Erythroblast (primary cell): ENCODE measurements at regions not wholly inside any gene's neighbourhood (a gene's known extent, or its start where the extent isn't known, plus 50 kb on each side); places are given as distances from the start of the nearest gene placed in this dataset.

Experiments used
- DNase-seq, 2 experiments: peaks; one replicate each; lab custom pipeline; 2025; lab: John Stamatoyannopoulos, UW
- GATA1 ChIP-seq: IDR thresholded peaks from 2 replicates; pipeline ENCODE4 v1.6.1; 2011; ENCODE audit warnings: low read depth, mild to moderate bottlenecking, control low read depth, low read length, moderate library complexity
- POLR2A ChIP-seq: IDR thresholded peaks from 2 replicates; pipeline ENCODE4 v1.6.1; 2011; ENCODE audit warnings: mild to moderate bottlenecking, low read length

GRCh38 chr12:124623344-124624035 is 56.1 kb upstream of the NCOR2 start:
- TF ChIP-seq POLR2A (no peak), GATA1 (no peak)
- DNase-seq = no peak

GRCh38 chr12:124622764-124623163 is 55.4 kb upstream of the NCOR2 start:
- no peak for TF ChIP-seq POLR2A
- no peak for TF ChIP-seq GATA1
- no peak for DNase-seq

GRCh38 chr12:124622331-124622730 is 54.9 kb upstream of the NCOR2 start:
- TF ChIP-seq POLR2A = no peak
- TF ChIP-seq GATA1 = no peak
- DNase-seq = no peak

- DNase-seq = no peak
- no peak for TF ChIP-seq GATA1
- no peak for TF ChIP-seq POLR2A
Measured at GRCh38 chr12:124621296-124621660, 53.9 kb upstream of the NCOR2 start.

GRCh38 chr12:124620606-124621295 is 53.3 kb upstream of the NCOR2 start:
- TF ChIP-seq POLR2A (no peak), GATA1 (no peak)
- DNase-seq = no peak

GRCh38 chr12:124618291-124618902 is 51.0 kb upstream of the NCOR2 start:
- TF ChIP-seq GATA1 = no peak
- no peak for DNase-seq

- DNase-seq = no peak
- TF ChIP-seq POLR2A (no peak), GATA1 (no peak)
Measured at GRCh38 chr12:124617615-124618014, 50.2 kb upstream of the NCOR2 start.
